Neural progenitor cell (in vitro differentiated cells): ENCODE measurements at regions not wholly inside any gene's neighbourhood (a gene's known extent, or its start where the extent isn't known, plus 50 kb on each side); places are given as distances from the start of the nearest gene placed in this dataset.

Experiments used
- CTCF ChIP-seq: fragments of 200-600 bp; sonication (generic); IDR thresholded peaks from 2 replicates; pipeline ENCODE4 v1.5.1; 2017; ENCODE audit warnings: antibody characterized with exemption, mild to moderate bottlenecking
- EZH2phosphoT487 ChIP-seq: fragments of 200-600 bp; sonication (generic); IDR thresholded peaks from 2 replicates; pipeline ENCODE4 v1.6.1; 2017; ENCODE audit warnings: antibody characterized with exemption

GRCh38 chr11:130534551-130534950 lies 86.1 kb downstream of the ADAMTS15 start:
- TF ChIP-seq CTCF (no peak), EZH2phosphoT487 (no peak)
